GM23338 (cell line): ENCODE measurements at regions not wholly inside any gene's neighbourhood (a gene's known extent, or its start where the extent isn't known, plus 50 kb on each side); places are given as distances from the start of the nearest gene placed in this dataset.

ENCODE experiments used
- ATAC-seq: fragments of 200-7000 bp; cut with Tn5 transposase; 3 replicates; pipeline ENCODE4 v1.9.1; 2020
- DNase-seq: peaks from one replicate; pipeline ENCODE4 v3.0.0-alpha.2; 2015; ENCODE audit warnings: low spot score
- H2AFZ ChIP-seq: fragments of 200-600 bp; sonication (generic); 2 replicates; pipeline ENCODE4 v1.8.0; 2016; ENCODE audit warnings: antibody characterized with exemption, mild to moderate bottlenecking, moderate library complexity
- H3F3A ChIP-seq: fragments of 200-600 bp; sonication (generic); replicated peaks from 2 replicates; pipeline ENCODE4 v1.8.0; 2017; ENCODE audit warnings: antibody characterized with exemption, mixed run types, low read depth
- H3K27ac ChIP-seq: fragments of 200-600 bp; sonication (generic); 2 replicates; pipeline ENCODE4 v1.6.1; 2016; ENCODE audit warnings: low read depth
- H3K27me3 ChIP-seq: fragments of 200-600 bp; sonication (generic); 2 replicates; pipeline ENCODE4 v1.8.0; 2016; ENCODE audit warnings: mild to moderate bottlenecking, mixed run types, moderate library complexity; ENCODE audit not compliant: insufficient read depth
- H3K36me3 ChIP-seq: fragments of 200-600 bp; sonication (generic); 2 replicates; pipeline ENCODE4 v1.8.0; 2016; ENCODE audit warnings: mild to moderate bottlenecking; ENCODE audit not compliant: insufficient read depth
- H3K4me1 ChIP-seq: fragments of 200-600 bp; sonication (generic); 2 replicates; pipeline ENCODE4 v1.8.0; 2016; ENCODE audit warnings: mild to moderate bottlenecking, moderate library complexity; ENCODE audit not compliant: insufficient read depth
- H3K4me2 ChIP-seq: fragments of 200-600 bp; sonication (generic); 2 replicates; pipeline ENCODE4 v1.7.1; 2017; ENCODE audit warnings: mixed run types
- H3K4me3 ChIP-seq: fragments of 200-600 bp; sonication (generic); 2 replicates; pipeline ENCODE4 v1.6.1; 2016; ENCODE audit warnings: mixed run types
- H3K79me2 ChIP-seq: fragments of 200-600 bp; sonication (generic); replicated peaks from 2 replicates; pipeline ENCODE4 v1.8.0; 2017; ENCODE audit warnings: mild to moderate bottlenecking; ENCODE audit not compliant: insufficient read depth
- H3K9me2 ChIP-seq: fragments of 200-600 bp; sonication (generic); 2 replicates; pipeline ENCODE4 v1.8.0; 2017; ENCODE audit not compliant: insufficient read depth
- H4K20me1 ChIP-seq: fragments of 200-600 bp; sonication (generic); replicated peaks from 2 replicates; pipeline ENCODE4 v1.8.0; 2017; ENCODE audit warnings: mild to moderate bottlenecking; ENCODE audit not compliant: insufficient read depth
- H3K27ac Mint-ChIP-seq: 2 replicates; pipeline ENCODE4 v1.8.0; 2020; ENCODE audit warnings: inconsistent platforms, mild to moderate bottlenecking, moderate library complexity, mixed read lengths
- H3K27me3 Mint-ChIP-seq: 3 replicates; pipeline ENCODE4 v1.8.0; 2022; ENCODE audit warnings: low read depth, mild to moderate bottlenecking, moderate library complexity, mixed read lengths, inconsistent platforms; ENCODE audit not compliant: insufficient read depth, poor library complexity
- H3K36me3 Mint-ChIP-seq: 3 replicates; pipeline ENCODE4 v1.8.0; 2021; ENCODE audit warnings: low read depth, mild to moderate bottlenecking, inconsistent platforms, moderate library complexity, mixed read lengths
- H3K4me1 Mint-ChIP-seq: 3 replicates; pipeline ENCODE4 v1.8.0; 2020; ENCODE audit warnings: mild to moderate bottlenecking, inconsistent platforms, mixed read lengths
- H3K4me3 Mint-ChIP-seq: 3 replicates; pipeline ENCODE4 v1.8.0; 2021; ENCODE audit warnings: moderate library complexity, mild to moderate bottlenecking, inconsistent platforms, mixed read lengths
- H3K9me3 Mint-ChIP-seq: 3 replicates; pipeline ENCODE4 v1.8.0; 2020; ENCODE audit warnings: moderate library complexity, mild to moderate bottlenecking, inconsistent platforms, mixed read lengths
- CREB1 ChIP-seq: fragments of 250-450 bp; sonication (Bioruptor Pico); IDR thresholded peaks from 2 replicates; pipeline ENCODE4 v1.5.0; 2020; ENCODE audit warnings: low read depth, mild to moderate bottlenecking, moderate library complexity
- ETS1 ChIP-seq: IDR thresholded peaks from 2 replicates; pipeline ENCODE4 v1.6.1; 2016; ENCODE audit warnings: antibody characterized with exemption
- EZH2 ChIP-seq: fragments of 200-600 bp; sonication (generic); IDR thresholded peaks from one replicate; pipeline ENCODE4 v1.8.0; 2017; ENCODE audit warnings: antibody characterized with exemption, mild to moderate bottlenecking, low read depth; ENCODE audit not compliant: unreplicated experiment
- EZH2phosphoT487 ChIP-seq: fragments of 200-600 bp; sonication (generic); IDR thresholded peaks from one replicate; pipeline ENCODE4 v1.8.1; 2018; ENCODE audit warnings: antibody characterized with exemption; ENCODE audit not compliant: unreplicated experiment
- JUNB ChIP-seq: IDR thresholded peaks from one replicate; pipeline ENCODE4 v1.6.1; 2016; ENCODE audit warnings: antibody characterized with exemption; ENCODE audit not compliant: unreplicated experiment
- NANOG ChIP-seq: IDR thresholded peaks from 2 replicates; pipeline ENCODE4 v1.6.1; 2016; ENCODE audit warnings: antibody characterized with exemption, borderline replicate concordance
- POLR2AphosphoS5 ChIP-seq: IDR thresholded peaks from 2 replicates; pipeline ENCODE4 v1.6.1; 2016; ENCODE audit warnings: antibody characterized with exemption, low read depth
- REST ChIP-seq: IDR thresholded peaks from one replicate; pipeline ENCODE4 v1.6.1; 2018; ENCODE audit warnings: antibody characterized with exemption; ENCODE audit not compliant: unreplicated experiment
- STAT1 ChIP-seq: IDR thresholded peaks from one replicate; pipeline ENCODE4 v1.6.1; 2016; ENCODE audit warnings: antibody characterized with exemption; ENCODE audit not compliant: unreplicated experiment
- ZNF114 ChIP-seq: fragments of 250-450 bp; sonication (Bioruptor Pico); IDR thresholded peaks from 2 replicates; pipeline ENCODE4 v1.5.0; 2020; ENCODE audit warnings: mild to moderate bottlenecking, moderate library complexity
- ZNF331 ChIP-seq: fragments of 250-450 bp; sonication (Bioruptor Pico); IDR thresholded peaks from 2 replicates; pipeline ENCODE4 v1.5.0; 2020; ENCODE audit warnings: low read depth, mild to moderate bottlenecking, moderate library complexity
- TF ChIP-seq, protein P1 (sequence below): fragments of 250-450 bp; sonication (Bioruptor Pico); IDR thresholded peaks from 2 replicates; pipeline ENCODE4 v1.5.0; 2020; ENCODE audit warnings: mild to moderate bottlenecking, moderate library complexity
- TF ChIP-seq, protein P2 (sequence below), 2 experiments: fragments of 200-600 bp in 1 of 2; sonication (generic) in 1 of 2; conservative IDR thresholded peaks; 2 replicates each; pipeline versions ENCODE4 v1.5.1 to v1.6.1; 2016 to 2017; ENCODE audit warnings: antibody characterized with exemption in 2 of 2, low read depth in 2 of 2, mild to moderate bottlenecking in 2 of 2, moderate library complexity in 1 of 2

- H3K4me3 ChIP-seq = no peak overlapping the region
- peaks cover 8% of the 10 kb centered on the region; the same call in 1 of the 2 replicates for H3K27me3 ChIP-seq
- Mint-ChIP-seq H3K27ac (no peak overlapping the region), H3K4me3 (no peak overlapping the region), H3K36me3 (no peaks in the 10 kb centered on the region; the same call in 2 of the 3 replicates), H3K9me3 (no peaks in the 10 kb centered on the region; the same call in 2 of the 3 replicates), H3K4me1 (peaks cover 13% of the 10 kb centered on the region), H3K27me3 (peaks cover 9% of the 10 kb centered on the region)
- H3K79me2 ChIP-seq = no peaks in the 10 kb centered on the region
- no peaks in the 10 kb centered on the region for H3K36me3 ChIP-seq
- no peak overlapping the region for H3K4me2 ChIP-seq
- TF ChIP-seq, protein P1, sequence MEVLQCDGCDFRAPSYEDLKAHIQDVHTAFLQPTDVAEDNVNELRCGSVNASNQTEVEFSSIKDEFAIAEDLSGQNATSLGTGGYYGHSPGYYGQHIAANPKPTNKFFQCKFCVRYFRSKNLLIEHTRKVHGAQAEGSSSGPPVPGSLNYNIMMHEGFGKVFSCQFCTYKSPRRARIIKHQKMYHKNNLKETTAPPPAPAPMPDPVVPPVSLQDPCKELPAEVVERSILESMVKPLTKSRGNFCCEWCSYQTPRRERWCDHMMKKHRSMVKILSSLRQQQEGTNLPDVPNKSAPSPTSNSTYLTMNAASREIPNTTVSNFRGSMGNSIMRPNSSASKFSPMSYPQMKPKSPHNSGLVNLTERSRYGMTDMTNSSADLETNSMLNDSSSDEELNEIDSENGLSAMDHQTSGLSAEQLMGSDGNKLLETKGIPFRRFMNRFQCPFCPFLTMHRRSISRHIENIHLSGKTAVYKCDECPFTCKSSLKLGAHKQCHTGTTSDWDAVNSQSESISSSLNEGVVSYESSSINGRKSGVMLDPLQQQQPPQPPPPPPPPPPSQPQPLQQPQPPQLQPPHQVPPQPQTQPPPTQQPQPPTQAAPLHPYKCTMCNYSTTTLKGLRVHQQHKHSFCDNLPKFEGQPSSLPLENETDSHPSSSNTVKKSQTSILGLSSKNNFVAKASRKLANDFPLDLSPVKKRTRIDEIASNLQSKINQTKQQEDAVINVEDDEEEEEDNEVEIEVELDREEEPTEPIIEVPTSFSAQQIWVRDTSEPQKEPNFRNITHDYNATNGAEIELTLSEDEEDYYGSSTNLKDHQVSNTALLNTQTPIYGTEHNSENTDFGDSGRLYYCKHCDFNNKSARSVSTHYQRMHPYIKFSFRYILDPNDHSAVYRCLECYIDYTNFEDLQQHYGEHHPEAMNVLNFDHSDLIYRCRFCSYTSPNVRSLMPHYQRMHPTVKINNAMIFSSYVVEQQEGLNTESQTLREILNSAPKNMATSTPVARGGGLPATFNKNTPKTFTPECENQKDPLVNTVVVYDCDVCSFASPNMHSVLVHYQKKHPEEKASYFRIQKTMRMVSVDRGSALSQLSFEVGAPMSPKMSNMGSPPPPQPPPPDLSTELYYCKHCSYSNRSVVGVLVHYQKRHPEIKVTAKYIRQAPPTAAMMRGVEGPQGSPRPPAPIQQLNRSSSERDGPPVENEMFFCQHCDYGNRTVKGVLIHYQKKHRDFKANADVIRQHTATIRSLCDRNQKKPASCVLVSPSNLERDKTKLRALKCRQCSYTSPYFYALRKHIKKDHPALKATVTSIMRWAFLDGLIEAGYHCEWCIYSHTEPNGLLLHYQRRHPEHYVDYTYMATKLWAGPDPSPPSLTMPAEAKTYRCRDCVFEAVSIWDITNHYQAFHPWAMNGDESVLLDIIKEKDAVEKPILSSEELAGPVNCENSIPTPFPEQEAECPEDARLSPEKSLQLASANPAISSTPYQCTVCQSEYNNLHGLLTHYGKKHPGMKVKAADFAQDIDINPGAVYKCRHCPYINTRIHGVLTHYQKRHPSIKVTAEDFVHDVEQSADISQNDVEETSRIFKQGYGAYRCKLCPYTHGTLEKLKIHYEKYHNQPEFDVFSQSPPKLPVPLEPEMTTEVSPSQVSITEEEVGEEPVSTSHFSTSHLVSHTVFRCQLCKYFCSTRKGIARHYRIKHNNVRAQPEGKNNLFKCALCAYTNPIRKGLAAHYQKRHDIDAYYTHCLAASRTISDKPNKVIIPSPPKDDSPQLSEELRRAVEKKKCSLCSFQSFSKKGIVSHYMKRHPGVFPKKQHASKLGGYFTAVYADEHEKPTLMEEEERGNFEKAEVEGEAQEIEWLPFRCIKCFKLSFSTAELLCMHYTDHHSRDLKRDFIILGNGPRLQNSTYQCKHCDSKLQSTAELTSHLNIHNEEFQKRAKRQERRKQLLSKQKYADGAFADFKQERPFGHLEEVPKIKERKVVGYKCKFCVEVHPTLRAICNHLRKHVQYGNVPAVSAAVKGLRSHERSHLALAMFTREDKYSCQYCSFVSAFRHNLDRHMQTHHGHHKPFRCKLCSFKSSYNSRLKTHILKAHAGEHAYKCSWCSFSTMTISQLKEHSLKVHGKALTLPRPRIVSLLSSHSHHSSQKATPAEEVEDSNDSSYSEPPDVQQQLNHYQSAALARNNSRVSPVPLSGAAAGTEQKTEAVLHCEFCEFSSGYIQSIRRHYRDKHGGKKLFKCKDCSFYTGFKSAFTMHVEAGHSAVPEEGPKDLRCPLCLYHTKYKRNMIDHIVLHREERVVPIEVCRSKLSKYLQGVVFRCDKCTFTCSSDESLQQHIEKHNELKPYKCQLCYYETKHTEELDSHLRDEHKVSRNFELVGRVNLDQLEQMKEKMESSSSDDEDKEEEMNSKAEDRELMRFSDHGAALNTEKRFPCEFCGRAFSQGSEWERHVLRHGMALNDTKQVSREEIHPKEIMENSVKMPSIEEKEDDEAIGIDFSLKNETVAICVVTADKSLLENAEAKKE = no peak
- no peak for TF ChIP-seq JUNB
- no peak for TF ChIP-seq STAT1
- TF ChIP-seq REST = no peak
- TF ChIP-seq ZNF331 = no peak
- TF ChIP-seq ZNF114 = no peak
- no peak for TF ChIP-seq EZH2
- TF ChIP-seq ETS1 = no peak
- TF ChIP-seq POLR2AphosphoS5 = no peak
- no peak for TF ChIP-seq CREB1 (CRISPR knock-in tag)
- TF ChIP-seq NANOG = no peak
- no peak for TF ChIP-seq EZH2phosphoT487
- TF ChIP-seq, protein P2, sequence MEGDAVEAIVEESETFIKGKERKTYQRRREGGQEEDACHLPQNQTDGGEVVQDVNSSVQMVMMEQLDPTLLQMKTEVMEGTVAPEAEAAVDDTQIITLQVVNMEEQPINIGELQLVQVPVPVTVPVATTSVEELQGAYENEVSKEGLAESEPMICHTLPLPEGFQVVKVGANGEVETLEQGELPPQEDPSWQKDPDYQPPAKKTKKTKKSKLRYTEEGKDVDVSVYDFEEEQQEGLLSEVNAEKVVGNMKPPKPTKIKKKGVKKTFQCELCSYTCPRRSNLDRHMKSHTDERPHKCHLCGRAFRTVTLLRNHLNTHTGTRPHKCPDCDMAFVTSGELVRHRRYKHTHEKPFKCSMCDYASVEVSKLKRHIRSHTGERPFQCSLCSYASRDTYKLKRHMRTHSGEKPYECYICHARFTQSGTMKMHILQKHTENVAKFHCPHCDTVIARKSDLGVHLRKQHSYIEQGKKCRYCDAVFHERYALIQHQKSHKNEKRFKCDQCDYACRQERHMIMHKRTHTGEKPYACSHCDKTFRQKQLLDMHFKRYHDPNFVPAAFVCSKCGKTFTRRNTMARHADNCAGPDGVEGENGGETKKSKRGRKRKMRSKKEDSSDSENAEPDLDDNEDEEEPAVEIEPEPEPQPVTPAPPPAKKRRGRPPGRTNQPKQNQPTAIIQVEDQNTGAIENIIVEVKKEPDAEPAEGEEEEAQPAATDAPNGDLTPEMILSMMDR (conservative IDR thresholded peaks at IDR 0.05; ENCODE audit: low read depth in 2 of 2) = no peak
- ATAC-seq (no peak), DNase-seq (no peak)
- H3K9me2 ChIP-seq = peaks cover 14% of the 10 kb centered on the region; the same call in 1 of the 2 replicates
- no peaks in the 10 kb centered on the region for H4K20me1 ChIP-seq
- no peak overlapping the region for H2AFZ ChIP-seq
- peaks cover 17% of the 10 kb centered on the region for H3K4me1 ChIP-seq
- no peaks in the 10 kb centered on the region for H3F3A ChIP-seq
- H3K27ac ChIP-seq = no peak overlapping the region
Measured at GRCh38 chr16:86799367-86799766, 221.0 kb downstream of the FOXL1 start.
